Mesenchymal stem cell (in vitro differentiated cells and primary cell): ENCODE measurements at regions not wholly inside any gene's neighbourhood (a gene's known extent, or its start where the extent isn't known, plus 50 kb on each side); places are given as distances from the start of the nearest gene placed in this dataset.

Experiments
- DNase-seq: peaks from one replicate; pipeline ENCODE4 v3.0.0-alpha.2; 2013
- H2AFZ ChIP-seq: one replicate; pipeline ENCODE4 v1.6.1; 2013; ENCODE audit warnings: low read depth, mild to moderate bottlenecking, control low read depth, inconsistent platforms, low read length, moderate library complexity
- H2AK5ac ChIP-seq: 2 replicates; pipeline ENCODE4 v1.6.1; 2013; ENCODE audit warnings: low read length, moderate library complexity, mild to moderate bottlenecking, inconsistent platforms; ENCODE audit not compliant: severe bottlenecking
- H2BK120ac ChIP-seq: one replicate; pipeline ENCODE4 v1.6.1; 2013; ENCODE audit warnings: low read depth, mild to moderate bottlenecking, inconsistent platforms, low read length, moderate library complexity
- H2BK12ac ChIP-seq, 2 experiments: one replicate each; pipeline ENCODE4 v1.6.1; 2013; ENCODE audit warnings: inconsistent platforms in 2 of 2, low read length in 2 of 2, mild to moderate bottlenecking in 2 of 2, moderate library complexity in 2 of 2, control low read depth in 1 of 2
- H2BK15ac ChIP-seq: one replicate; pipeline ENCODE4 v1.6.1; 2013; ENCODE audit warnings: mild to moderate bottlenecking, low read depth, inconsistent platforms; ENCODE audit not compliant: poor library complexity, severe bottlenecking
- H2BK5ac ChIP-seq: 2 replicates; pipeline ENCODE4 v1.6.1; 2013; ENCODE audit warnings: low read depth, mild to moderate bottlenecking, low read length, control low read depth, inconsistent platforms; ENCODE audit not compliant: poor library complexity, severe bottlenecking
- H3K14ac ChIP-seq, 2 experiments: one replicate each; pipeline ENCODE4 v1.6.1; 2013; ENCODE audit warnings: inconsistent platforms in 2 of 2, low read length in 2 of 2, control low read depth in 1 of 2, mild to moderate bottlenecking in 1 of 2, moderate library complexity in 1 of 2
- H3K18ac ChIP-seq, 2 experiments: one replicate each; pipeline ENCODE4 v1.6.1; 2013; ENCODE audit warnings: inconsistent platforms in 2 of 2, low read length in 2 of 2, control low read depth in 1 of 2, low read depth in 1 of 2, mild to moderate bottlenecking in 1 of 2
- H3K23ac ChIP-seq, 2 experiments: one replicate each; pipeline ENCODE4 v1.6.1; 2013; ENCODE audit warnings: inconsistent platforms in 2 of 2, low read length in 2 of 2, mild to moderate bottlenecking in 2 of 2, moderate library complexity in 2 of 2, control low read depth in 1 of 2
- H3K27ac ChIP-seq: 2 replicates; pipeline ENCODE4 v1.5.1; 2013; ENCODE audit warnings: mild to moderate bottlenecking, moderate library complexity, low read length, control low read depth, inconsistent platforms; ENCODE audit not compliant: poor library complexity, severe bottlenecking
- H3K27me3 ChIP-seq, 2 experiments: 2 replicates each; pipeline versions ENCODE4 v1.6.1 to v1.7.0; 2013; ENCODE audit warnings: low read length in 2 of 2, mild to moderate bottlenecking in 2 of 2, moderate library complexity in 2 of 2, control low read depth in 1 of 2, inconsistent platforms in 1 of 2; ENCODE audit not compliant: control insufficient read depth in 1 of 2, insufficient read depth in 1 of 2
- H3K36me3 ChIP-seq, 2 experiments: 2 replicates each; pipeline versions ENCODE4 v1.6.1 to v1.7.0; 2013; ENCODE audit warnings: low read length in 2 of 2, control low read depth in 1 of 2, inconsistent platforms in 1 of 2, low read depth in 1 of 2, mild to moderate bottlenecking in 1 of 2; ENCODE audit not compliant: insufficient read depth in 2 of 2, control insufficient read depth in 1 of 2
- H3K4ac ChIP-seq, 2 experiments: one replicate each; pipeline ENCODE4 v1.6.1; 2013; ENCODE audit warnings: inconsistent platforms in 2 of 2, low read length in 2 of 2, mild to moderate bottlenecking in 2 of 2, moderate library complexity in 2 of 2, control low read depth in 1 of 2, low read depth in 1 of 2
- H3K4me1 ChIP-seq: 2 replicates; pipeline ENCODE4 v1.6.1; 2013; ENCODE audit warnings: low read depth, low read length, control low read depth; ENCODE audit not compliant: control insufficient read depth, insufficient read depth
- H3K4me2 ChIP-seq: 2 replicates; pipeline ENCODE4 v1.6.1; 2013; ENCODE audit warnings: low read length, mild to moderate bottlenecking, inconsistent platforms; ENCODE audit not compliant: poor library complexity, severe bottlenecking
- H3K4me3 ChIP-seq, 2 experiments: 2 replicates each; pipeline versions ENCODE4 v1.5.1 to v1.7.0; 2013; ENCODE audit warnings: low read length in 2 of 2, mild to moderate bottlenecking in 2 of 2, control low read depth in 1 of 2, low read depth in 1 of 2; ENCODE audit not compliant: insufficient read depth in 1 of 2
- H3K79me1 ChIP-seq: replicated peaks from 2 replicates; pipeline ENCODE4 v1.6.1; 2013; ENCODE audit warnings: mild to moderate bottlenecking, control low read depth, low read length, inconsistent platforms; ENCODE audit not compliant: poor library complexity, severe bottlenecking
- H3K9ac ChIP-seq: 2 replicates; pipeline ENCODE4 v1.7.0; 2013; ENCODE audit warnings: mild to moderate bottlenecking, low read length, moderate library complexity
- H3K9me3 ChIP-seq: 2 replicates; pipeline ENCODE4 v1.7.0; 2013; ENCODE audit warnings: mild to moderate bottlenecking, low read length; ENCODE audit not compliant: control insufficient read depth
- H4K8ac ChIP-seq: one replicate; pipeline ENCODE4 v1.6.1; 2013; ENCODE audit warnings: inconsistent platforms, mild to moderate bottlenecking, low read length, moderate library complexity
- H4K91ac ChIP-seq: one replicate; pipeline ENCODE4 v1.6.1; 2013; ENCODE audit warnings: mild to moderate bottlenecking, low read length, inconsistent platforms
- WGBS: methylation state at CpG from one replicate; pipeline ENCODE4 v1.1.7; 2013; ENCODE audit warnings: mixed read lengths; 5-methylcytosine and 5-hydroxymethylcytosine counted together

DNA sequence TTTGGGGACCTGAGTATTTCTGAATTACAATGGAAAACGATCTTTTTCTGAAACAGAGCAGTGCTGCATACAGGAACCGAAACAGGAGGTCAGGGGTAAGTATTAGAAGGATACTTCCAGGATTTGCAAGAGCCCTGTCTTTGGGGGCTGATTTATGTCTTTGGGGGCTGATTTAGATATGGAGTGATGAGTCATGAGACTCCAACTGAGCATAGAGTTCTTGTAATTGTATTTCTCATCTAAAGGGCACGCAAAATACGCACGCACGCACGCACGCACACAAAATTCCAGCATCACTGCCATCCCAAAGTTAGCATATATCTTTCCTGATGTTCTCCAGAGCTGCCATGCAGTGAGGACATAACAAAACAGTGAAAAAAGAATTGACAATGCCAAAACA is 414.8 kb upstream of the CCNH start:
- 81% methylated on average over 8 of the region's 8 CpGs for WGBS
- H4K91ac ChIP-seq: no peak overlapping the region
- no peak overlapping the region for H3K4me3 ChIP-seq

GRCh38 chr5:87826507-87826906 is 413.8 kb upstream of the CCNH start:
- H3K36me3 ChIP-seq: no peaks in the 10 kb centered on the region
- no peak overlapping the region for H4K8ac ChIP-seq
- no peak overlapping the region for H3K9ac ChIP-seq
- H2AK5ac ChIP-seq: no peak overlapping the region
- H3K4me3 ChIP-seq: no peak overlapping the region
- H3K27ac ChIP-seq: no peak overlapping the region
- no peaks in the 10 kb centered on the region for H3K4me1 ChIP-seq
- no peak for DNase-seq
- H3K23ac ChIP-seq: no peak overlapping the region
- H3K4me2 ChIP-seq: no peak overlapping the region
- H3K9me3 ChIP-seq: peaks cover 3% of the 10 kb centered on the region
- H4K91ac ChIP-seq: no peak overlapping the region
- 69% methylated on average over 2 of the region's 3 CpGs for WGBS
- no peak overlapping the region for H2BK5ac ChIP-seq
- no peaks in the 10 kb centered on the region for H3K79me1 ChIP-seq
- no peak overlapping the region for H2AFZ ChIP-seq
- no peak overlapping the region for H2BK15ac ChIP-seq
- H3K18ac ChIP-seq: no peak overlapping the region
- no peaks in the 10 kb centered on the region for H3K27me3 ChIP-seq
- H2BK120ac ChIP-seq: no peak overlapping the region
- H3K14ac ChIP-seq: no peak overlapping the region
- no peak overlapping the region for H3K4ac ChIP-seq
- H2BK12ac ChIP-seq: no peak overlapping the region

More for the DNA sequence above, 414.8 kb upstream of the CCNH start:
- H3K4me2 ChIP-seq: no peak overlapping the region
- H2BK15ac ChIP-seq: no peak overlapping the region
- H3K9me3 ChIP-seq: peaks cover 4% of the 10 kb centered on the region
- no peak overlapping the region for H3K14ac ChIP-seq
- H3K36me3 ChIP-seq: no peaks in the 10 kb centered on the region
- H3K4me1 ChIP-seq: no peaks in the 10 kb centered on the region
- no peak overlapping the region for H3K27ac ChIP-seq
- DNase-seq: peak; percentile 78
- H2AK5ac ChIP-seq: no peak overlapping the region
- H3K79me1 ChIP-seq: no peaks in the 10 kb centered on the region
- no peak overlapping the region for H2AFZ ChIP-seq
- H3K4ac ChIP-seq: no peak overlapping the region
- no peak overlapping the region for H3K9ac ChIP-seq
- no peak overlapping the region for H2BK5ac ChIP-seq
- no peaks in the 10 kb centered on the region for H3K27me3 ChIP-seq
- H4K8ac ChIP-seq: no peak overlapping the region
- H2BK120ac ChIP-seq: no peak overlapping the region
- no peak overlapping the region for H3K23ac ChIP-seq
- no peak overlapping the region for H2BK12ac ChIP-seq
- no peak overlapping the region for H3K18ac ChIP-seq

- no peak overlapping the region for H2BK120ac ChIP-seq
- H2AFZ ChIP-seq: no peak overlapping the region
- 64% methylated on average over 1 of the region's 1 CpG for WGBS
- H2AK5ac ChIP-seq: no peak overlapping the region
- H3K27me3 ChIP-seq: no peaks in the 10 kb centered on the region
- no peaks in the 10 kb centered on the region for H3K4me1 ChIP-seq
- H3K23ac ChIP-seq: no peak overlapping the region
- H3K14ac ChIP-seq: no peak overlapping the region
- H2BK12ac ChIP-seq: no peak overlapping the region
- H3K4me2 ChIP-seq: no peak overlapping the region
- no peak overlapping the region for H2BK15ac ChIP-seq
- H3K4ac ChIP-seq: no peak overlapping the region
- no peak overlapping the region for H4K91ac ChIP-seq
- H3K9ac ChIP-seq: no peak overlapping the region
- H4K8ac ChIP-seq: no peak overlapping the region
- no peaks in the 10 kb centered on the region for H3K36me3 ChIP-seq
- no peaks in the 10 kb centered on the region for H3K9me3 ChIP-seq
- no peak overlapping the region for H3K27ac ChIP-seq
- H2BK5ac ChIP-seq: no peak overlapping the region
- peak; percentile 1 for DNase-seq
- no peak overlapping the region for H3K4me3 ChIP-seq
- no peak overlapping the region for H3K18ac ChIP-seq
- no peaks in the 10 kb centered on the region for H3K79me1 ChIP-seq
Observed at GRCh38 chr5:87825583-87825982, 412.9 kb upstream of the CCNH start.

GRCh38 chr5:87807783-87808182 is 395.1 kb upstream of the CCNH start:
- no peak overlapping the region for H2AK5ac ChIP-seq
- no peaks in the 10 kb centered on the region for H3K27me3 ChIP-seq
- no peak overlapping the region for H3K23ac ChIP-seq
- H3K4me1 ChIP-seq: no peaks in the 10 kb centered on the region
- H3K14ac ChIP-seq: no peak overlapping the region
- no peak overlapping the region for H4K91ac ChIP-seq
- H3K4me3 ChIP-seq: no peak overlapping the region
- no peaks in the 10 kb centered on the region for H3K79me1 ChIP-seq
- no peaks in the 10 kb centered on the region for H3K36me3 ChIP-seq
- no peak overlapping the region for H2BK5ac ChIP-seq
- H2BK12ac ChIP-seq: no peak overlapping the region
- no peak overlapping the region for H3K4me2 ChIP-seq
- H4K8ac ChIP-seq: no peak overlapping the region
- H2AFZ ChIP-seq: no peak overlapping the region
- no peak overlapping the region for H3K18ac ChIP-seq
- no peak for DNase-seq
- peaks cover 8% of the 10 kb centered on the region for H3K9me3 ChIP-seq
- no peak overlapping the region for H3K4ac ChIP-seq
- no peak overlapping the region for H3K27ac ChIP-seq
- H2BK120ac ChIP-seq: no peak overlapping the region
- no peak overlapping the region for H3K9ac ChIP-seq
- H2BK15ac ChIP-seq: no peak overlapping the region
